ENCODE measurements at regions not wholly inside any gene's neighbourhood (a gene's known extent, or its start where the extent isn't known, plus 50 kb on each side); places are given as distances from the start of the nearest gene placed in this dataset.
A peak's percentile ranks its signal among the peaks of the same experiment; 100 is the strongest.

DNA sequence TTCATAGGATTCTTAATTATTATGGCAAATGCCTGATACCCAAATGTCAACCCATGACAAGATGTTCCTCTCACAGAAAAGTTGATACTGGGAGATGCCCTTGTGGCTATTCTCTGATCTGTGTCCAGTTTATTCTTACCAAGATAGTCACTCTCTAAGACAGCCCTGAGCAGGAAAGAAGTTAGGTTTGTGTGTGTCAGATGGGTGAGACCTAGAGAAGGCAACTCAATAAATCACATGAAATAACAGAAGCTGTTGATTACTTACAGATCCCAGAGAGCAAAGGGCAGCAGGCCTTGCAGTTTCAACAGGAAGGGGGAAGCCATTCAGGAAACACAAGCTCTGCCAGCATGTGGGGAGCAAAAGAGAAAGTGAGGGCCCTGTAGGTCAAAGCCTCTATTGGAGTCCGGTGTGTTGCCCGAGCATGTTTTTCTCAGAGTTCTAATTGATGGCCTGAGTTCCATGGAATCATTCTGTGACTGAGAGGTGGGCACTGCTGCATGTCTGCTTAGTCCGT, 1193.7 kb upstream of the CDH18 start:
- peak overlapping the region; percentile 97 for H3K27ac Mint-ChIP-seq
- H3K36me3 Mint-ChIP-seq (ENCODE audit: low read depth) = no peaks in the 10 kb centered on the region

GRCh38 chr5:21173526-21173925, 1185.5 kb upstream of the CDH18 start:
- no peak for DNase-seq
- no peak overlapping the region for H3K27ac Mint-ChIP-seq
- H3K4me3 Mint-ChIP-seq = no peak overlapping the region

More for the DNA sequence above, 1193.7 kb upstream of the CDH18 start:
- peak; percentile 8 for DNase-seq
- H3K9me3 Mint-ChIP-seq = no peaks in the 10 kb centered on the region
- TF ChIP-seq CTCF (IDR thresholded peaks at IDR 0.05) = no peak
- peaks cover 4% of the 10 kb centered on the region for H3K27me3 Mint-ChIP-seq (ENCODE audit: low read depth, poor library complexity)
- no peak overlapping the region for H3K4me3 Mint-ChIP-seq
- peaks cover 15% of the 10 kb centered on the region for H3K4me1 Mint-ChIP-seq

GRCh38 chr5:21173036-21173435, 1185.0 kb upstream of the CDH18 start:
- Mint-ChIP-seq H3K36me3 (ENCODE audit: low read depth) (no peaks in the 10 kb centered on the region), H3K27ac (no peak overlapping the region), H3K27me3 (ENCODE audit: low read depth, poor library complexity) (peaks cover 5% of the 10 kb centered on the region), H3K4me3 (no peak overlapping the region), H3K4me1 (no peaks in the 10 kb centered on the region), H3K9me3 (no peaks in the 10 kb centered on the region)
- no peak for TF ChIP-seq CTCF (IDR thresholded peaks at IDR 0.05)
- no peak for DNase-seq

More at GRCh38 chr5:21173526-21173925, 1185.5 kb upstream of the CDH18 start:
- Mint-ChIP-seq H3K27me3 (ENCODE audit: low read depth, poor library complexity) (peaks cover 9% of the 10 kb centered on the region), H3K36me3 (ENCODE audit: low read depth) (no peaks in the 10 kb centered on the region), H3K9me3 (no peaks in the 10 kb centered on the region), H3K4me1 (no peaks in the 10 kb centered on the region)
- TF ChIP-seq CTCF (IDR thresholded peaks at IDR 0.05) = no peak

DNA sequence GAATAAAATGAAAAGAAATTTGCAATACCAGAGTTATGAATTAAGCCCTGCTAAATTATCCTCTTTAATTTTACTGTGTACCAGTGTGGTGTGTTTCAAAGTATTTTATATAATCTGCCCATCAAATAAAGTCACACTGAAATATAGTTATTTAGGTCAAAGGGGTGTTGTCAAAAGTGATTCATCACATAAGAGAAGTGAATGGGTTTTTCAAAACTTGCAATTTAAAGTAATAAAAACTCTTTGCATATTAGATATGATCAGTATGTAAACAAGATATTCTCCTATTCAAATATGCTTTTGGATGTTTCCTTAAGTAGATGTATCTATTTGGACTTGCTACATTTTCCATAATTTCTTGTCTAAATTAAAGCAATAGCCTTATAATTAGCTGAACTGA, 1183.0 kb upstream of the CDH18 start:
- H3K4me1 Mint-ChIP-seq = no peaks in the 10 kb centered on the region
- H3K9me3 Mint-ChIP-seq = no peaks in the 10 kb centered on the region
- no peak overlapping the region for H3K4me3 Mint-ChIP-seq
- H3K27ac Mint-ChIP-seq = no peak overlapping the region
- H3K27me3 Mint-ChIP-seq (ENCODE audit: low read depth, poor library complexity) = peaks cover 3% of the 10 kb centered on the region
- no peak for DNase-seq
- no peak for TF ChIP-seq CTCF (IDR thresholded peaks at IDR 0.05)
- no peaks in the 10 kb centered on the region for H3K36me3 Mint-ChIP-seq (ENCODE audit: low read depth)

- no peaks in the 10 kb centered on the region for H3K36me3 Mint-ChIP-seq (ENCODE audit: low read depth)
- H3K27me3 Mint-ChIP-seq (ENCODE audit: low read depth, poor library complexity) = no peaks in the 10 kb centered on the region
- H3K27ac Mint-ChIP-seq = no peak overlapping the region
- no peak for TF ChIP-seq CTCF (IDR thresholded peaks at IDR 0.05)
- no peaks in the 10 kb centered on the region for H3K4me1 Mint-ChIP-seq
- DNase-seq = no peak
- H3K4me3 Mint-ChIP-seq = no peak overlapping the region
- H3K9me3 Mint-ChIP-seq = no peaks in the 10 kb centered on the region
These were observed 1180.6 kb upstream of the CDH18 start for GRCh38 chr5:21168557-21168956.

GRCh38 chr5:21165344-21165743, 1177.3 kb upstream of the CDH18 start:
- Mint-ChIP-seq H3K27me3 (ENCODE audit: low read depth, poor library complexity) (no peaks in the 10 kb centered on the region), H3K4me1 (no peaks in the 10 kb centered on the region), H3K4me3 (no peak overlapping the region), H3K27ac (no peak overlapping the region), H3K9me3 (no peaks in the 10 kb centered on the region), H3K36me3 (ENCODE audit: low read depth) (no peaks in the 10 kb centered on the region)
- no peak for DNase-seq
- no peak for TF ChIP-seq CTCF (IDR thresholded peaks at IDR 0.05)
